ENCODE measurements at regions not wholly inside any gene's neighbourhood (a gene's known extent, or its start where the extent isn't known, plus 50 kb on each side); places are given as distances from the start of the nearest gene placed in this dataset.

GRCh38 chr9:14992081-14992480 is 81.9 kb upstream of the FREM1 start:
- TF ChIP-seq POLR2A (IDR thresholded peaks at IDR 0.05; ENCODE audit: control extremely low read depth in 1 of 2, low read depth in 2 of 2, low read length in 2 of 2) (no peak), SIN3A (conservative IDR thresholded peaks at IDR 0.05 in 1 of 2, IDR thresholded peaks at IDR 0.05 in 1 of 2; ENCODE audit: low read depth in 1 of 2, low read length in 2 of 2) (no peak), BCL11A (IDR thresholded peaks at IDR 0.05; ENCODE audit: low read depth in 2 of 2, low read length in 2 of 2) (no peak), SRF (IDR thresholded peaks at IDR 0.05; ENCODE audit: low read depth, low read length) (no peak), POLR2AphosphoS5 (IDR thresholded peaks at IDR 0.05; ENCODE audit: low read depth, low read length) (no peak)
- TF ChIP-seq, protein P1, sequence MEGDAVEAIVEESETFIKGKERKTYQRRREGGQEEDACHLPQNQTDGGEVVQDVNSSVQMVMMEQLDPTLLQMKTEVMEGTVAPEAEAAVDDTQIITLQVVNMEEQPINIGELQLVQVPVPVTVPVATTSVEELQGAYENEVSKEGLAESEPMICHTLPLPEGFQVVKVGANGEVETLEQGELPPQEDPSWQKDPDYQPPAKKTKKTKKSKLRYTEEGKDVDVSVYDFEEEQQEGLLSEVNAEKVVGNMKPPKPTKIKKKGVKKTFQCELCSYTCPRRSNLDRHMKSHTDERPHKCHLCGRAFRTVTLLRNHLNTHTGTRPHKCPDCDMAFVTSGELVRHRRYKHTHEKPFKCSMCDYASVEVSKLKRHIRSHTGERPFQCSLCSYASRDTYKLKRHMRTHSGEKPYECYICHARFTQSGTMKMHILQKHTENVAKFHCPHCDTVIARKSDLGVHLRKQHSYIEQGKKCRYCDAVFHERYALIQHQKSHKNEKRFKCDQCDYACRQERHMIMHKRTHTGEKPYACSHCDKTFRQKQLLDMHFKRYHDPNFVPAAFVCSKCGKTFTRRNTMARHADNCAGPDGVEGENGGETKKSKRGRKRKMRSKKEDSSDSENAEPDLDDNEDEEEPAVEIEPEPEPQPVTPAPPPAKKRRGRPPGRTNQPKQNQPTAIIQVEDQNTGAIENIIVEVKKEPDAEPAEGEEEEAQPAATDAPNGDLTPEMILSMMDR (IDR thresholded peaks at IDR 0.05; ENCODE audit: control extremely low read depth in 1 of 3, insufficient read depth in 1 of 3, low read depth in 1 of 3, low read length in 3 of 3) = no peak
